NCI-H1048 (cell line): ENCODE measurements at regions not wholly inside any gene's neighbourhood (a gene's known extent, or its start where the extent isn't known, plus 50 kb on each side); places are given as distances from the start of the nearest gene placed in this dataset.

ENCODE experiments used
- DNase-seq: peaks from one replicate; lab custom pipeline; 2025; lab: John Stamatoyannopoulos, UW

DNA sequence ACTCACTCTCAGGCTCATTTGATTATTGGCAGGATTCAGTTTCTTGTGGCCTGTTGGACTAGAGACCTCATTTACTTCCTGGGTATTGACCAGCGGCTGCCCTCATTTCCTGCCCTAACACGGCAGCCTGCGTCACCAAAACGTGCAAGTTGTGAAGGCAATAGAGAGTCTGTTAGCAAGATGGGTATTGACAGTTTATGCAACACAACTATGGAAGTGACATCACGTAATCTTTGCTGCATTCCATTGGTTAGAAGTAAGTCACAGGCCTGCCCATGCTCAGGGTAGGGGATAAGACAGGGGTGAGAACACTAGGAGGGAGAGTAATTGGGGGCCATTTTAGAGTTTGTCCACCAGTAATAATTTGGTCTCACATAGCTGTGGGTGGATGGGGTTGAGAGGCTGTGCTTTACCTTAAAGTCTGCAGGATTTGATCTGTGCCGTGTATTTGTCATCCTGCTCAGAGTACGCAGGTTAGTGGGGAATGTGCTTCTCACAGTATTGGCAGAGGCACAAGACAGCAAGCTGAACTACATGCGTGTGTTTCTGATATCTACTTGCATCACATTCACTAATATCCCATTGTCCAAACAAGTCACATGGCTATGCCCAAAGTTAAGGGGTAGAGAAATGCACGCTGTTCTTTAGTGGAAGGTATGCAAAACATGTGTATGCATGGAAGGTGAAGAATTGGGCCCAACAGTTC lies 83.3 kb downstream of the EDEM1 start:
- DNase-seq = no peak

DNA sequence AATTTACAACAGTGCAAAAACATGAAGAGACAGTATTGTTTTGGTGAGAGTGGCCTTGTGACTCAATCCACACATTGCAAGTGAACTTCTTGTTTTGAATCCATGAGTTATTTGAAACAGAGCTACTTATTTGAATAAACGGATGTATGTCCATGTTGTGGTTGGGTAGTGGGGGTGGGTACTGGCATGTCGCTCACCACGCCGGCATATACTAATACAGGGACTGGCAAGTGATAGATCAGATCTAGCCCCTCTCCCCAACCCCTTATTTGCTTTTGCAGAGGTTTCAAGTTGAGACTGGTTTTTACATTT lies 83.8 kb downstream of the EDEM1 start:
- no peak for DNase-seq

DNA sequence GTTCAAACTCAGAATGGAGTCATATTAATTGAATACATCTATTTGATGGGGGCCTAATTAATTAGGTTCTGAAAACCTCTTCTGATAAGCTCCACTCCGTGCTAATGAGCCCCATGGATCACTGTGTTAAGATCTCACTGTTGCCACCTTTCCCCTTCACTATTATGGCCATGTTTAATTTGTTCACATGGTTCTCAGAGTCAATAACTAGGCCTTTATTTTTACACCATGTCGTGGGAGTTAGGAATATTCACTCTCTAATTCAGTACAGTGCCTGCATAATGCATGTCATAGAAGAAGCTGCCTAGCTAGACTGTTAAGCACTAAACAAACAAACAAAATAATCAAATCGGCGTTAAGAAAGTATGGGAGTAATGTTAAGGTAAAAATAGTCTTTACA lies 84.9 kb downstream of the EDEM1 start:
- no peak for DNase-seq

DNA sequence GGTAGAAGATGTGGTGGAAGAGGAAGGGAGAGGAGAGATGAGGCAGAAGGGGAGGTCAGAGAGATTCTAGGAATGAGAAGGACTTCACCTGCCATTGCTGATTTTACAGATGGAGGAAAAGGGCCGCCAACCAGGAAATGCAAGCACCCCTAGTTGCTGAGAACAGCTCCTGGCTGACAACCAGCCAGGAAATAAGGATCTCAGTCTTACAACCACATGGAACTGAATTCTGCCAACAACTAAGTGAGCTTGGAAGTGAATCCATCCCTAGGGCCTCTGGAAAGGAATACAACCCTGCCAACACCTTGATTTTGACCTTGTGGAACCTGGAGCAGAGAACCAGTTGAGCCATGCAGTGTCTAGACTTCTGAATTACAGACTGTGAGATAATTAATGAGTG lies 86.6 kb downstream of the EDEM1 start:
- no peak for DNase-seq

DNA sequence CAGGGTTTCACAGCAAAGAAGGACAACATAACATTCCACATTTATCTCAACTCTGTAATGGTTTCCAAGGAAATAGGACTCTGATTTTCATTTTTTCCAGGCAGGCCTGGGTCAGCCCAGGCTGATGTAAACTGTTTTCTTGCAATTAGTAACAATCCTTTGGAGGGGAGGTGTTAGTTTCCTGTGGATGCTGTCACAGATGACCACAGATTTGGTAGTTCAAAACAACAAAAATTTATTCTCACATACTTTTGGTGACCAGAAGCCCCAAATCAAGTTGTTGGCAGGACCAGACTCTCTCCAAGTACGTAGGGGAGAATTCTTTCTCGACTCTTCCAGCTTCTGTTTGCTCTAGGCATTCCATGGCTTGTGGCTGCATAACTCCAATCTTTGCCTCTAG lies 88.0 kb downstream of the EDEM1 start:
- DNase-seq = no peak

DNA sequence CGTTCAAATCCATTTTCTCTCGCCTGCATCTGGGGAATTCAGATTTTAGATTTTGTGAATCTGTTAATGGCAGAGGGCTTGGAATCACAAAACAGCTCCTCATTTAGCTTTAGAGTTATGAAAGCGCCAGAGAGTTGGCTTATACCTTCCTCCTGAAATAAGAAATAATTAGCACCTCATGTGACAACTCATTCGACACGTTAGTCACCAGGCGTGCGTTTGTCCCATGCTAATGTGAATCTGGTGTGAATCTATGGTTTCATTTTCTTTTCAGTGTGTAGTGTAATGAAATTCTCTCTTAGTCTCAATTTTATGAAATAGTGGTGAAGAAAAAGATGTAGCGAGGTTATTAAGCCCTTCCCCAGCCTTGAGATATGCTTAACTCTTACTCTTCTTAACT lies 89.4 kb downstream of the EDEM1 start:
- DNase-seq = no peak

DNA sequence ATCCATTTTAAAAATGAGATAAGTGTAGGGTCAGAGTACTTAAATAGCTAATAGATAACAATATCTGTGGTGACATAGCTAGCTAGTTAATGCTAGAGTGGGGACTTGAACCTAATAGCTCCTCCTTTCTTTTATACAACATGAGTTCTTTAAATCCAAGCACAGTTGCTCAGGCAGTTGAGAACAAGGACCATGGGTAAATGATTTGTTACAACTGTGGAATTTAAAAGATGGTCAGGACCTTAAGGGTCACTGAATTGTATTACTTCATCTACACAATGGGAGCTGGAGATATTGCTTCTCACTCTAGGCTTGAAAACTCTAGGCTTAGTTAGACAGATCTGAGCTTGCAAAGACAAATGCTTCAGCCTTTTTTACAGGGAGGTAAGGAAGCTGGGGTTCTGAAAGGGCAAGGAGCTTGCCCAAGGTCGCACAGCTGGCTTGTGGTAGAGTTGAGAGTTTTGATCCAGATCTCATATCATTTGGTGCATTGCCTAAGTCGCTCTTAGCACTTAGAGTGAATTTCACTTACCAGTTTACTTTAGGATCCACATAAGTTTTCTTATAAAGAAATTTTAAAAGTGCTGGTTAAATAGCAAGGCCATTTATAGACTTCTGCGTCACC lies 90.2 kb downstream of the EDEM1 start:
- DNase-seq = no peak

DNA sequence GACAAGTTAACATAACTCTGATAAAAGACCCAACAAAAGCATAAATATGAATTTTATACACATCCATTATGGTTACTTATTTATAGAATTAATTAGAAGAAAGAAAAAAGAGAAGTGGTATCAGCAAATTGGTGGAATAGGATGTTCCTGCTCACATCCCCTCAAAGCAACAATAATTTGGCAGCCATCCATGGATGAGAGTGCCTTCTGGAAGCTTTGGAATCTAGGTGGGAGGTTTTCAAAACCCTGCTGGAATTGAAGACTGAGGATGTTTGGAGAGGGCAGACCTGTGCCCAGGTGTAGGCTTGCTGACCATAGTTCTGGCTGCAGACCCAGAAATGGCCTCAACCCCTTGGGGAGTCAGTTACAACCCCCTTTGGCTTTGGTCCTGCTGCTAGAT lies 91.2 kb downstream of the EDEM1 start:
- DNase-seq = no peak

DNA sequence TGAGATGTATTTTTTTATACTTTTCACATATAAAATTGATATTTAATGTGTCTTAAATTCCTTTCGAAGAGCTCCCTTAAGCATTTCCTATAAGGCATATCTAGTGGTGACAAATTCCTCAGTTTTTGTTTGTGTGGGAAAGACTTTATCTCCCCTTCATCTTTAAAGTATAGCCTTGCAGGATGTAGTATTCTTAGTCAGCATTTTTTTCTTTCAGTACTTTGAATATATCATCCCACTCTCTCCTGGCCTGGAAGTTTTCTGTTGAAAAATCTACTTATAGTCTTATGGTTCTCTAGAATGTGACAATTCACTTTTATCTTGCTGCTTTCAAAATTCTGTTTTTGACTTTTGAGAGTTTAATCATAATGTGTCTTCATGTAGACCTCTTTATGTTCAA lies 95.2 kb downstream of the EDEM1 start:
- DNase-seq = no peak

DNA sequence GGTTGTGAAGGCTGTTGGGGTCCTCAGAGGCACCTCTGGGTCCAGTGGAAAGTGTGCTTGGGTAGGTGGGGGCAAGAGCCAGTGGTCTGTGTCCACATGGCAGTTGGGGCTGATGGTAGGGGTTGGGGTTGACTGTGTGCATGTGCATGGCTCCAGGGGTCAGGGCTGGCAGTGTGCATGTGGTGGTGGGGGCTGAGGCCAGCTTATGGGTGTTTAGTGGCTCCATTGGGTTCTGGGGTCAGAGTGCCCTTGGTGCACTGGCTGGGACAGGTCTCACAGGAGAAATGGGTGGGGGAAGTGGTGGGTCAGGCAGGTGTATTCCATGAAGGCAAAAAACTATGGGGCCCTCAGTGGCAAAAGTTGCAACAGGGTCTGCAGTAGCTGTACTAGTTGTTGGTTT lies 97.9 kb downstream of the EDEM1 start:
- no peak for DNase-seq

DNA sequence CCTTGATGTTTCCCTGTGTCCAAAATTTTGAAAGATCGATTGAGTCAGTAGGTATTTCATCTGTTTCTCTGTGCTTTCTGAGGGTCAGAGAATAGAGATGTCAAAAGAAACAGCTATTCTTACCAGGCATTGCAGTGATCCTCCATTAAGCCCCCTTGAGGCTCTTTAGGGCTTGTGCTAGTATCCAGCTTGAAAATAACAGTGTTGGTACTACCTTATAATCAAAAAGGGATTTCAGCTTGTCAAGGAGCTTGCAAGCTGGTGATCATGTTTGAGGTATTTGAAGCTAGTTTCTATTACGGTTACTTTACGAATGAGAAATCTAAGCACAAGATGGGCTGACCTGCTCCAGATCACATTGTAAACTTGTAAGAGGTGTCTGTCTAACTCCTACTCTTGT lies 103.4 kb downstream of the EDEM1 start:
- no peak for DNase-seq

DNA sequence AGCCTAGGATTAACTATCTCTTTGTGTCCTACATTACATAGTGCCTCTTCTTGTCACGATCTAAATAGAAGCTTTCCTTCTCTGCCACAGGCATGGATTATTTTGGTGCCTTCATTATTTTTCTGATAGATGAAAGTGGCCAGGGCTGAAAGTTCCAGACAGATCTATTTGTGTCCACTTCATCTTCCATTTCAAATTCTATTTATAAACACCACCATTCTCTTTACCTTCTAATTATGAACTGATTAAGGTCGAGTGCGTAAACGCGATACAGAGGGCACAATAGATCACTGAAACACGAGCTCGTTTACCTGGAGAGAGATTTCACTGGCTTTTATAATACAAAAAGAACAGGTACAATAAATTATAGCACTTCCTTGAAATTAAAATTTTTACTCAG lies 105.0 kb downstream of the EDEM1 start:
- DNase-seq = no peak

DNA sequence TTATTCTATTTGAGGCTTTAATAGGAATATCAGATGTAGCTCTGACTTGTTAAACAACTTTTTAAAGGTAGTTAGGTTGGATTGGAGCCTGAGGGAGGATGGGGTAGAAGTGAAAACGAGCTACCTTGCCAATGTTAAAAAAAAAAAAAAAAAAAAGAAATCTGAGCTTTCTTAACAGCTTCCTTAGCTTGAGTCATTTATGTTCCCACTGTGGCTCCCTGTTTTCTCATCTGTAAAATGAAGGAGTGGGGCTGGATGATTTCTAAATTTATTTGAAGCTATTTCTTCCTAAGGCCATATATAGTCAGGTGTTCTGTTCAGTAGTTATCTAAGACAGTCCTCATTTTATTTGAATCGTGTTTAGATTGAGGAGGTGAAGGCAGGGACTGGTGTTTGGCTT lies 105.7 kb downstream of the EDEM1 start:
- DNase-seq = no peak

DNA sequence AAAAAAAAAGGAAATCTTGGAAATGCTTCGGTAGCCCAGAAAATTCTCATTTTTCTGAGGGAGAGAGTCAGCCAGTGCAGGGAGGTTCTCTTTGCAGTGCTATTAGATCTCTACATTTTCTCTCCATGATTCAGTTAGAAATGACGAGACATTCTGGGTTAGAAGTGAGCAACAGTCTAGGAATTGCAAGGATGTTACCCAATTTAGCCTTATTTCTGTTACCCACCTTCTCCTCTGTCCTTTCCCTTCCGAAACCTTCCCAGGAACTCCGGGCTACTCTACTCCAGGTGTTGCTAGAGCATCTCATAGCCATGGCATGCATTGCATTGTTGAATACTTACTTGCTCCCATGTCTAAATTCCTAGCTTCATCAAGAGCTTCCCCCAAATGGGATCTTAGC lies 106.8 kb downstream of the EDEM1 start:
- no peak for DNase-seq

DNA sequence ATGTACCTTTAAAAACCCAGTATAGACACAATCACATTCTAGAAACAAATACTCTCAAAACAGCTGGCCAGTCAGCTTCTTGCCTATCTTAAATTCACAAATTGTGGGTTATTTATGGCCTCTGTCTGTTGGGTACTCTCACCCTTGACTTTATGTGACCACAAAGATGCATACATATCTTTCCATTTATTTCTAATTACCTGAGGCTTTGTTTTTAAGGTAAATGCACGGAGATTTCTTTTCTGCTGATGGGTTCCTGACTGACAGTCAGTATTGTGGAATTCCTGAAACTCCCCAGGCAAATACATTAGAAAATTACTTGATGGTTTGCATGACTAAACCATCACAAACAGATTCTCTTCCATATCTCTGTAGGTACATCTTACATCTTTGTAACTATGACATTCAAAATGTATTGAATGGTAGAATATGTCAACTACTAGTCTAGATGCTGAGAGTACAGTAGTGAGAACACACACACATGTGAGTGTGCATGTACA lies 107.7 kb downstream of the EDEM1 start:
- no peak for DNase-seq

DNA sequence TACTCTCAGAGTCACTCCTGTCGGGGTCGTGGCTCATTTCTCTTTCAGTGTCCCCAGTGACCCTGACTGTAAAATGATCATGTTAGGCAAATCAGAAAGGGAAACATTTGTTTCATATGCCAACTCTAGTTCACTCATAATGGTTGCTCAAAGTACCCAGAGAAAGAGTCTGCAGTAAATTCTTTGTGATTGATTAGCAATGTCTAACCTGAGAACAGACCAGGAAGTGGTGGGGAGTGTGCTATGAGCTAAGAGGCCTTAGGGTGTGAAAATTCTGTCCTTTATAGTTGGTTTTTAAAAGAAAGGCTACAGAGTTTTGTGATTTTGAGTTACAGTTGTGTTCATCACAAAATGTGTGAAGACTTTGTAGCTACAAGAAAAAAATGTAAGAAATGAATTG lies 108.9 kb downstream of the EDEM1 start:
- DNase-seq = no peak

DNA sequence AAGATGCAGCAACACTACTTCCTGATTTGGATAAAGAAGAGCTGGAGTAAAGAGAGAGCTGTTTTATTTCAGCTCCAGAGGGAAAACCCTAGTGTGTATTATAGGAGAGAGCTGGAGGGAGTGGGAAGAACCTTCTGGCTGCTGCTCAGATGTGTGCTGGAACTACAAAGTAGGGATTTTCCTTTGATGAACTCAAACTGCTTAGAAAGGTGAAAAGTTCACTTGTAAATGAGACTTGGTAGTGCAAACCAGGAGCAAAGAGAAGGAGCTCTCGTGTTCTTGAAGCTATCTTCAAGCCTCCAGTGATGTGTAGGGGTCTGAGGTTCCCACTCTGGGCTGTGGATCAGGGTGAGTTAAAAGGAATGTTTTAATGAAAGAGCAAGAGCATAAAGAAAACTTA lies 110.4 kb downstream of the EDEM1 start:
- DNase-seq = no peak

DNA sequence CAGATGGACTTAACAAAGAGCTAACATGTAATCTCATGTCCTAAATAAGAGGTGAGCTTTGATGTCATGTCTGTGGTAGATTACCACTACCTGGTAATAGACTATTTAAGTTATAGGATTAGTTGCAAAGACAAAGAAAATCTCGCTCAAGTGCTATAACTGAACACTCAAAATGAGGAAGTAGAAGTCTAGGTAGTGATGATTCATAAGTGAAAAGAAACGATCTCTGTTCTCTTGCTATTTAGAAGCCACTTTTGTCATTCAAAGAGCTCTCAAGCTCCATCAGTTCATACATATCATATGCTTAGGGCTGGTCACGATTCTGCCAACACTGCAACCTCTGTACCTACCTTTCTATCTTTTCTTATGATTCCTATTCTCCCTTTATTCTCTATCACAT lies 110.9 kb downstream of the EDEM1 start:
- no peak for DNase-seq

DNA sequence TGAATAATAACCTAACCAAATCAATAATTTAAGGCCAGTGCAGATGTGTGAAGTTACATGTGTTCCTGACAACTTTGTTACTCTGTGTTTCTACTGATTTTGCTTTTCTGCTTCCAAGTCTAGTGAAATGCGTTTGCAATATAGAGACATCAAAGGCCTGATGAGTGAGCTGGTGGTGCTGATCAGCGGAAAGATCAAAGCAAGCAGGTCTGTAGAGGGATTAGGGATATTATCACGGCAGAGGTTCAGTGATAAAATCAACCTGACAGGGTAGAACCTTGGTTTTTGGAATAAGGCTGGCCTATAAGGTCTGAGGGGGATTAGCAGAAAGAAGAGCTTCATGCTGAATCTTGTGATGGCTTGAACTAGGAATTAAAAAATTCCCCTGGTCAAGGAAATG lies 111.7 kb downstream of the EDEM1 start:
- DNase-seq = no peak

DNA sequence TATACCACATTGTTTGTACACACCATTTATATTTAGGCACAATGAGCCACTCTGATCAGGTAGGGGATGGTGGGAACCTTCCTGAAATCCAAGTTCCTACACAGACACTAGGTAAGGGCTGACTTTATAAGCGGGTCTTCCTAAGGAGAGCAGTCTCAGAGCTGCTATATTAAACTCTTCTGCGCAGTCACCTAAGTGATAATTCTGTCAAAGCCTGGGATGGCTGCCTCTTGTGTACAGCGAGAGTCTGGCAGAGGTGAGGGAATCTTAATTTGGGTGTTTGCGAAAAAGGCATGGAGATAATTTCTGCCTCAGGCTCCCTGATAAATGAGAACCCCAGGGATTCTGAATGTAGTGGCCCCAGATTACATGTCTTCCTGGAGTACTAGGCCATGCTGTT lies 113.1 kb downstream of the EDEM1 start:
- DNase-seq = no peak

DNA sequence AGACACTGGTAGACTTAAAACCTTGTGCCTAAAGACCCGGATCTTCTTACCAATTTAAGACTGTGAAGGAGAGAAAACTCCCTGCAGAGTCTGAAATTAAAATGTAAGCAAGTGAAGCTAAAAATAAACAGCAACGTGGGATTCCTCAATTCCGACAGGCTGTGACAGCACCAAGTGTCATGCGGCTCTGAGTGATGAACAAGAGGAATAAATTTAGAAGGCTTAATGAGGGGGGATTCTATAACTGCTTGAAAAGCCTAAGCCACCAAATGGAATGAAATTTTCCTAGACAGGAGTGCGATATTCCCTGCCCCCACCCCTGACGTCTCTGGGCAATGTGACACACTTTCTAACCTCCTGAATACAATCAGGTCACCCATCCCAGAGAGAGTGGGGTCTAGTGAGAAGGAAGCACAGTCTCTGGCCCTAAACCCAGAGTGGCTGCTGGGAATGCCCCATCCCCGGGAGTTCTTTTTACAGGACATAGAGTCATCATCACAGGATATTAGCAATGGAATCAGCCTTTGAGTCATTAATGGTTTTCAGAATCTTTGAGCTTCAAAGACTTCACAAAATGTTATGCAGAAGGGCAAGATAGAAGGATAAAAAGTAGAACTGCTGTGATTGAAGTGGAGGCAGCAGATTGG lies 114.3 kb downstream of the EDEM1 start:
- no peak for DNase-seq

DNA sequence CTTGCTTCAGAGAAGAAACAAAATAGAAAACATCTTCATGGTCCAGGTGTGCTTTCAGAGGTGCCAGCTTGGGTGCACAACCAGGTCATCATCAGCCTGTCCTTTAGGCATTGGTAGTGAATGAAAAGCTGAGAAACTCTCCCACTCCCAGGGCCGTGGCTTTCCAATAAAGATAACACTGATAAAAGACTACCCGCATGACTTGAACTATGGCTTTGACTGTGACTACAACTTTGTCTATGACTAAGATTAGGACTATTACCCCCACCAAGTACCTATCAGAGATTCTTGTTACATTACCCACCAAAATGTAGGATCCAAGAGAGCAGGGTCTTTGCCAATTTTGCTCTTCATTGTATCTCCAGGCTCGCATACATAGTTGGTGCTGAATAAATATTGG lies 115.2 kb downstream of the EDEM1 start:
- no peak for DNase-seq

DNA sequence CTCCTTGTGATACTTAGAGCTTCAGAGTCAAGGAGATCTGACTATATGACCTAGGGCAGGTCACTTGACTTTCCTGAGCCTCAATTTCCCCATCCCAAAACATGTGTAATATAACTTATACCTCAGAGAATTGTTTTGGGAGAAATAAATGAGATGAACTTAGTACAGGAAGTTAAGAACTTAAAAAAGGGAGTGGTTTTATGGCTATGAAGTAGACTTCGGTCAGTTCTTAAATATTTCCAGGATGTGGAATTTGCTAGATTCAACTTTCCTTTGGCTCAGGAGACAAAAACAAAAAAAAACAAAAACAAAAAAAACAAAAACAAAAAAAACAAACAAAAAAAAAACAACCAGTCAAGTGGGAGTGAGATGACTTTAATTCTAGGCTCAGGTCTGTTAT lies 116.7 kb downstream of the EDEM1 start:
- DNase-seq = no peak
